ENCODE measurements at regions not wholly inside any gene's neighbourhood (a gene's known extent, or its start where the extent isn't known, plus 50 kb on each side); places are given as distances from the start of the nearest gene placed in this dataset.
"Not testable (repeated sequence)": the region's sequence is repeated elsewhere in the genome, so short reads cannot be mapped to it uniquely, and the experiment has no call there.

DNA sequence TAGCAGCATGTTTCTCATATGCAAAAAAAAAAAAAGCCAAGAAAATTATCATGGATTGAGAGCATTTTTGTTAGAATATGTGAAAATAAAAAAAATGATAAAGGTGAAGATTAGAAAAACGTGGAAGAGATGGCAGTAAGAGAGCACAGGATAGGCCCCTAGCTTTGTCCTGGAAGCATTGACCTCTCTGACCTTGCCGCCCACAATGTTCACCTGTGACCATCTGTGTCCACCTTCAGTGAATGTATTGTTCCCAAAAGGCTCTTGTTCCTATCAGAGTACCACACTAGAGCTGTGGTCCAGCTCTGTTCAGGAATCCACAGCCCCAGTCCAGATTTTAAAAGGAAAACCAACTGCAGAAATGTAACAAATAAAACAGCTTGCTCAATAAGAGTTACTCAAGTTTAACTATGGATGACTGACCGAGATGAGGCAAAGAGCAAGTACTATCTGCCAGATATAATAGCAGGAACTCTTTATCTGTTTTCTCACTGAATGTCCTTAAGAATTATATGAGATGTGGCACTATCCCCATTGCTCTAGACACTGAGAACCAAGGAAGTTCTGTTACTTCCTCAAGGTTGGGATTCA lies 287.7 kb upstream of the STXBP5 start:
- no peak overlapping the region for H3K4me3 Mint-ChIP-seq
- H3K27me3 Mint-ChIP-seq = peaks cover 10 to 11% of the 10 kb centered on the region in 2 donors
- no peak for ATAC-seq (replicated peaks)
- DNase-seq = no peak
- H3K36me3 Mint-ChIP-seq (ENCODE audit: insufficient read depth) = no peaks in the 10 kb centered on the region
- H3K9me3 Mint-ChIP-seq = no peaks in the 10 kb centered on the region
- H3K27ac Mint-ChIP-seq = no peak overlapping the region
- no peaks in the 10 kb centered on the region for H3K4me1 Mint-ChIP-seq (ENCODE audit: low read depth in 2 of 2)

- no peaks in the 10 kb centered on the region for H3K36me3 Mint-ChIP-seq (ENCODE audit: insufficient read depth)
- no peak overlapping the region for H3K27ac Mint-ChIP-seq
- DNase-seq (no peak), ATAC-seq (replicated peaks) (no peak)
- no peak overlapping the region for H3K4me3 Mint-ChIP-seq
- no peaks in the 10 kb centered on the region for H3K9me3 Mint-ChIP-seq
- no peaks in the 10 kb centered on the region for H3K4me1 Mint-ChIP-seq (ENCODE audit: low read depth in 2 of 2)
- H3K27me3 Mint-ChIP-seq = peaks cover 15 to 16% of the 10 kb centered on the region in 2 donors
These were observed 287.0 kb upstream of the STXBP5 start for GRCh38 chr6:146917182-146917581.

- no peak overlapping the region for H3K27ac Mint-ChIP-seq
- H3K27me3 Mint-ChIP-seq = peaks cover 20% of the 10 kb centered on the region in 2 donors
- DNase-seq (no peak), ATAC-seq (replicated peaks) (no peak)
- H3K4me1 Mint-ChIP-seq (ENCODE audit: low read depth in 2 of 2) = no peaks in the 10 kb centered on the region
- no peaks in the 10 kb centered on the region for H3K36me3 Mint-ChIP-seq (ENCODE audit: insufficient read depth)
- H3K4me3 Mint-ChIP-seq = no peak overlapping the region
- H3K9me3 Mint-ChIP-seq = no peaks in the 10 kb centered on the region
These were observed 286.2 kb upstream of the STXBP5 start for GRCh38 chr6:146917979-146918378.

- peaks cover 15 to 20% of the 10 kb centered on the region in 2 donors for H3K27me3 Mint-ChIP-seq
- H3K9me3 Mint-ChIP-seq = no peaks in the 10 kb centered on the region
- ATAC-seq (replicated peaks) = no peak
- no peak for DNase-seq
- H3K27ac Mint-ChIP-seq = no peak overlapping the region
- no peak overlapping the region for H3K4me3 Mint-ChIP-seq
- H3K36me3 Mint-ChIP-seq (ENCODE audit: insufficient read depth) = no peaks in the 10 kb centered on the region
- H3K4me1 Mint-ChIP-seq (ENCODE audit: low read depth in 2 of 2) = no peaks in the 10 kb centered on the region
These were observed 285.2 kb upstream of the STXBP5 start for GRCh38 chr6:146919017-146919416.

DNA sequence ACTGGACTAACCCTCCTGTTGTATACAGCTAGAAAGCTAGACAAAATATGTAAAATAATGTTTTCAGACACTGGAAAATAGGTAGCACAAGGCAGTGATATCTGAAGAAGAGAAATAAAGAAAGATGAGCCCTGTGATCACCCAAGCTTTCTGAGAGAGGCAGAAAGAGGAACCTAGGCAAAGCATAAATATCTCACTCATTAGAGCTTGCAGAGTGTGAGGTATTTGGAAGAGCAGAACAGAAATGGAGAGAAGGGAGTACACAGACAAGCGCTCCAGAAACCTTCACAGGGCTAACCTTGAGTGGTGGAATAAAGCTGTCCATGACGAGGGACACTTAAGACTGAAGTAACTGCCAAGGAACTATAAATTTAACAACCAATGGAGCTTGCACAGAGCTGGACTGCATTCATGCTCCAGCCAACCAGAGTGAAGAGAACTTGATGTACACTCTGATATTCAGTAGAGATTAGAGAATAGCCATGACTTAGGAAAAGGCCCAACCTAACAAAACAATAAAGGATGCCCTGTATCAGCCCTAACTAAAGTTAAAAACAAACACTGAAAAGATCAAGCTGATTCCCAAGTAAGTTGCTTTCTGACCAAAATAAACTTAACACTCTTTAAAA lies 280.9 kb upstream of the STXBP5 start:
- Mint-ChIP-seq H3K27me3 (peaks cover 10 to 15% of the 10 kb centered on the region in 2 donors), H3K36me3 (ENCODE audit: insufficient read depth) (no peaks in the 10 kb centered on the region), H3K4me3 (no peak overlapping the region), H3K27ac (no peak overlapping the region), H3K9me3 (no peaks in the 10 kb centered on the region), H3K4me1 (ENCODE audit: low read depth in 2 of 2) (no peaks in the 10 kb centered on the region)
- ATAC-seq (replicated peaks) (no peak), DNase-seq (no peak)

GRCh38 chr6:146925846-146926245 lies 278.4 kb upstream of the STXBP5 start:
- Mint-ChIP-seq H3K36me3 (ENCODE audit: insufficient read depth) (no peaks in the 10 kb centered on the region), H3K27ac (no peak overlapping the region), H3K27me3 (peaks cover 9 to 10% of the 10 kb centered on the region in 2 donors), H3K4me3 (no peak overlapping the region), H3K4me1 (ENCODE audit: low read depth in 2 of 2) (no peaks in the 10 kb centered on the region), H3K9me3 (no peaks in the 10 kb centered on the region)
- ATAC-seq (replicated peaks) (no peak), DNase-seq (no peak)

GRCh38 chr6:146928503-146928902 lies 275.7 kb upstream of the STXBP5 start:
- peaks cover 6 to 10% of the 10 kb centered on the region in 2 donors for H3K27me3 Mint-ChIP-seq
- ATAC-seq (replicated peaks) = no peak
- DNase-seq = no peak
- H3K4me3 Mint-ChIP-seq = no peak overlapping the region
- no peaks in the 10 kb centered on the region for H3K36me3 Mint-ChIP-seq (ENCODE audit: insufficient read depth)
- no peak overlapping the region for H3K27ac Mint-ChIP-seq
- H3K4me1 Mint-ChIP-seq (ENCODE audit: low read depth in 2 of 2) = no peaks in the 10 kb centered on the region
- peaks cover 0 to 3% of the 10 kb centered on the region in 2 donors for H3K9me3 Mint-ChIP-seq

GRCh38 chr6:146931214-146931613 lies 273.0 kb upstream of the STXBP5 start:
- Mint-ChIP-seq H3K4me1 (ENCODE audit: low read depth in 2 of 2) (no peaks in the 10 kb centered on the region), H3K36me3 (ENCODE audit: insufficient read depth) (no peaks in the 10 kb centered on the region), H3K27ac (no peak overlapping the region), H3K4me3 (no peak overlapping the region), H3K9me3 (peaks cover 0 to 3% of the 10 kb centered on the region in 2 donors), H3K27me3 (peaks cover 13 to 17% of the 10 kb centered on the region in 2 donors)
- ATAC-seq (replicated peaks) = no peak
- DNase-seq = no peak

DNA sequence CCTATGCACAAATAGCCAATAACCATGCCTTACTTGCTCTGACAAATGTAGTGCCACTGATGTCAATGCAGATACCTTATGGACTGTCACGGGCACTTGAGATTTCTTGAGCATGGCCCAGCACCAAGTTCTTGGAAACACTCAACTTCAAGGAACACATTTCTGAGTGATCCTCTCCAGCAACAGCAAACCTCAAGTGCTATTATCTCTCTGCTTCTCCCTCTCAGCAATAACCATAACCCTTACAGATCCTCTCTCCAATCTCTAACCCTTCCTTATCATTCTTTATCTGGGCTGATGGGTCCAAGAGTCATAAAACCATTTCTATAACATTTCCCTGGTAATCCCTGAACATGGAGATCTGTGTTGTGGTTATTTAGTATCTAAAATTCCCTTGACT lies 266.9 kb upstream of the STXBP5 start:
- no peak for DNase-seq
- Mint-ChIP-seq H3K4me1 (ENCODE audit: low read depth in 2 of 2) (no peaks in the 10 kb centered on the region), H3K4me3 (no peak overlapping the region), H3K27me3 (peaks cover 12 to 19% of the 10 kb centered on the region in 2 donors), H3K36me3 (ENCODE audit: insufficient read depth) (no peaks in the 10 kb centered on the region), H3K9me3 (peaks cover 3 to 9% of the 10 kb centered on the region in 2 donors), H3K27ac (no peak overlapping the region)
- ATAC-seq (replicated peaks) = no peak

- H3K4me3 Mint-ChIP-seq = no peak overlapping the region
- no peak for ATAC-seq (replicated peaks)
- DNase-seq = no peak
- H3K9me3 Mint-ChIP-seq = peaks cover 0 to 10% of the 10 kb centered on the region in 2 donors
- no peaks in the 10 kb centered on the region for H3K4me1 Mint-ChIP-seq (ENCODE audit: low read depth in 2 of 2)
- H3K27ac Mint-ChIP-seq = no peak overlapping the region
- peaks cover 7 to 19% of the 10 kb centered on the region in 2 donors for H3K27me3 Mint-ChIP-seq
- H3K36me3 Mint-ChIP-seq (ENCODE audit: insufficient read depth) = no peaks in the 10 kb centered on the region
These were observed 266.0 kb upstream of the STXBP5 start for GRCh38 chr6:146938266-146938665.

- not testable (repeated sequence) for ATAC-seq (replicated peaks); H3K9me3 Mint-ChIP-seq; DNase-seq; H3K4me1 Mint-ChIP-seq (ENCODE audit: low read depth in 2 of 2); H3K27ac Mint-ChIP-seq; H3K4me3 Mint-ChIP-seq; H3K36me3 Mint-ChIP-seq (ENCODE audit: insufficient read depth)
- H3K27me3 Mint-ChIP-seq = peaks cover 2 to 21% of the 10 kb centered on the region in 2 donors
These were observed 264.8 kb upstream of the STXBP5 start for GRCh38 chr6:146939456-146939855.

GRCh38 chr6:146943664-146944063 lies 260.6 kb upstream of the STXBP5 start:
- Mint-ChIP-seq H3K9me3 (peaks cover 2 to 10% of the 10 kb centered on the region in 2 donors), H3K4me1 (ENCODE audit: low read depth in 2 of 2) (no peaks in the 10 kb centered on the region), H3K27ac (no peak overlapping the region), H3K27me3 (peaks cover 0 to 18% of the 10 kb centered on the region in 2 donors), H3K36me3 (ENCODE audit: insufficient read depth) (no peaks in the 10 kb centered on the region), H3K4me3 (no peak overlapping the region)
- ATAC-seq (replicated peaks) (no peak), DNase-seq (no peak)

GRCh38 chr6:146944077-146944476 lies 260.1 kb upstream of the STXBP5 start:
- ATAC-seq (replicated peaks) (no peak), DNase-seq (no peak)
- no peaks in the 10 kb centered on the region for H3K4me1 Mint-ChIP-seq (ENCODE audit: low read depth in 2 of 2)
- no peak overlapping the region for H3K27ac Mint-ChIP-seq
- peaks cover 0 to 18% of the 10 kb centered on the region in 2 donors for H3K27me3 Mint-ChIP-seq
- peaks cover 2 to 10% of the 10 kb centered on the region in 2 donors for H3K9me3 Mint-ChIP-seq
- H3K36me3 Mint-ChIP-seq (ENCODE audit: insufficient read depth) = no peaks in the 10 kb centered on the region
- H3K4me3 Mint-ChIP-seq = no peak overlapping the region

DNA sequence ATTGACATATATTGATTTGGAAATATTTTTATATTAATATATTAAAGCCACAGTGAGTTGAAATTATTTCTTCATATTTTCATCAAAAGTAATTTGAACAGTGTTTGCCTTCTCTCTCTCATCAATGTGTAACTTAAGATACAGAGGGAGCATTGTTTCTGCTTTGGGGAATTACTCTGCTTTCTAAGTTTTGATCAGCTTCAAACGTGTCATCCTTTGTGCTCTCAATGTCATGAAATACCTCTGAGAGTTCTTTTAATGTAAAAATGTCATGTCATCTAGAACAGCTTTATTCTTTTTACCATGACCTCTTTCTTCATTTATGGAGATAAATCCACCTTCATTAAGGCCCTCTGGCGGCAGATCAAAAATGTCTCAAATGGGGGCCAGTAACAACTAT lies 259.4 kb upstream of the STXBP5 start:
- H3K4me3 Mint-ChIP-seq = no peak overlapping the region
- H3K4me1 Mint-ChIP-seq (ENCODE audit: low read depth in 2 of 2) = no peaks in the 10 kb centered on the region
- peaks cover 0 to 18% of the 10 kb centered on the region in 2 donors for H3K27me3 Mint-ChIP-seq
- no peaks in the 10 kb centered on the region for H3K36me3 Mint-ChIP-seq (ENCODE audit: insufficient read depth)
- H3K27ac Mint-ChIP-seq = no peak overlapping the region
- DNase-seq (no peak), ATAC-seq (replicated peaks) (no peak)
- H3K9me3 Mint-ChIP-seq = peaks cover 2 to 10% of the 10 kb centered on the region in 2 donors
